Astrocyte of the spinal cord (primary cell): ENCODE measurements at regions not wholly inside any gene's neighbourhood (a gene's known extent, or its start where the extent isn't known, plus 50 kb on each side); places are given as distances from the start of the nearest gene placed in this dataset.

ENCODE experiments used
- DNase-seq: peaks from one replicate; pipeline ENCODE4 v3.0.0; 2011; ENCODE audit warnings: low read depth, low spot score
- H3K4me3 ChIP-seq: 2 replicates; pipeline ENCODE4 v1.5.1; 2011; ENCODE audit warnings: low read depth, mild to moderate bottlenecking, low read length, moderate library complexity
- CTCF ChIP-seq: IDR thresholded peaks from 2 replicates; pipeline ENCODE4 v1.5.1; 2012; ENCODE audit warnings: low read depth, mild to moderate bottlenecking, low read length, inconsistent platforms
- in situ Hi-C: cut with HindIII; loops from 2 replicates; pipeline ENCODE4 v1.10.0; 2017; ENCODE audit warnings: low sequenced_read_pairs

GRCh38 chr2:41151746-41152145 lies 699.9 kb upstream of the SLC8A1 start:
- TF ChIP-seq CTCF = no peak
- in situ Hi-C loops = no loop called here
- H3K4me3 ChIP-seq = no peak overlapping the region
- DNase-seq = peak; percentile 10

- no peak overlapping the region for H3K4me3 ChIP-seq
- no peak for DNase-seq
- in situ Hi-C loops = no loop called here
- no peak for TF ChIP-seq CTCF
Measured at GRCh38 chr2:41152318-41152717, 700.4 kb upstream of the SLC8A1 start.

- DNase-seq = no peak
- no peak for TF ChIP-seq CTCF
- in situ Hi-C loops = no loop called here
- no peak overlapping the region for H3K4me3 ChIP-seq
Measured at GRCh38 chr2:41160439-41160838, 708.5 kb upstream of the SLC8A1 start.

GRCh38 chr2:41167014-41167413 lies 715.1 kb upstream of the SLC8A1 start:
- no peak for DNase-seq
- no peak for TF ChIP-seq CTCF
- H3K4me3 ChIP-seq = no peak overlapping the region
- in situ Hi-C loops = no loop called here

GRCh38 chr2:41169744-41170143 lies 717.9 kb upstream of the SLC8A1 start:
- in situ Hi-C loops = no loop called here
- no peak for TF ChIP-seq CTCF

GRCh38 chr2:41170589-41170988 lies 718.7 kb upstream of the SLC8A1 start:
- H3K4me3 ChIP-seq = no peak overlapping the region
- TF ChIP-seq CTCF = no peak
- no peak for DNase-seq
- in situ Hi-C loops = no loop called here

More at GRCh38 chr2:41169744-41170143, 717.9 kb upstream of the SLC8A1 start:
- no peak overlapping the region for H3K4me3 ChIP-seq
- no peak for DNase-seq

- no peak overlapping the region for H3K4me3 ChIP-seq
- in situ Hi-C loops = no loop called here
- TF ChIP-seq CTCF = no peak
- DNase-seq = no peak
Measured at GRCh38 chr2:41180387-41180786, 728.5 kb upstream of the SLC8A1 start.
